Stimulated activated naive CD8-positive, alpha-beta T cell treated with anti-CD3 and anti-CD28 coated beads, Interleukin-15, amount 100 ng/mL, for 72 hours (primary cell): ENCODE measurements at regions not wholly inside any gene's neighbourhood (a gene's known extent, or its start where the extent isn't known, plus 50 kb on each side); places are given as distances from the start of the nearest gene placed in this dataset.
"Not testable (repeated sequence)": the region's sequence is repeated elsewhere in the genome, so short reads cannot be mapped to it uniquely, and the experiment has no call there.

Experiments
- ATAC-seq: fragments of 150-1000 bp; cut with Tn5 transposase; 2 replicates; pipeline ENCODE4 v1.10.0; 2021; ENCODE audit warnings: mild to moderate bottlenecking, moderate library complexity
- DNase-seq, 2 donors: peaks; one replicate each; pipeline ENCODE4 v3.0.0; 2021 to 2022
- H3K27ac Mint-ChIP-seq, 2 donors: one replicate each; pipeline ENCODE4 v1.8.0; 2022; ENCODE audit warnings: mild to moderate bottlenecking in 2 of 2, mixed read lengths in 2 of 2, moderate library complexity in 2 of 2
- H3K27me3 Mint-ChIP-seq: one replicate; pipeline ENCODE4 v1.8.0; 2022; ENCODE audit warnings: mixed read lengths
- H3K4me1 Mint-ChIP-seq: one replicate; pipeline ENCODE4 v1.8.0; 2022; ENCODE audit warnings: mild to moderate bottlenecking, mixed read lengths
- H3K4me3 Mint-ChIP-seq, 2 donors: one replicate each; pipeline ENCODE4 v1.8.0; 2022; ENCODE audit warnings: mild to moderate bottlenecking in 2 of 2, mixed read lengths in 2 of 2, moderate library complexity in 1 of 2
- H3K9me3 Mint-ChIP-seq, 2 donors: one replicate each; pipeline ENCODE4 v1.8.0; 2022; ENCODE audit warnings: mixed read lengths in 2 of 2

DNA sequence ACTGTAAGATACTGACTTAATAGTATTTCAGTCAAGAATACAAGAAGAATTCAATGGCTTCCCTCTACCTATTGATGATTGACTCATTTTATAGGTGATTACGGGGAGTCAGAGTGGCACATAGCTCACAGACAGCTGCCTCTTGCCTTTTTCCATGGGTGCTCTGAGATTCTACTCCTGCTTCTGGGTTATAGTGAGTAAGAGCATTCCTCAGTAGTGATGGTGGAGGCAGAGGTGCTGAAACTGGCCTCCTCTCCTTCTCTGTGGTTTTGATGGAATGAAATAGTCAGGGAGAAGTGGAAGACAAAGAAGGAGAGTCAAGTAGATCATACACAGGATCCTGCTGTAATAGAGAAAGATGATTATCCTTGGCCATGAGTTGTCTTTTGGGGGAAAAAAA is 438.2 kb upstream of the FAR2 start:
- peaks cover 0 to 5% of the 10 kb centered on the region in 2 donors for H3K9me3 Mint-ChIP-seq
- no peak for ATAC-seq
- H3K27me3 Mint-ChIP-seq: no peaks in the 10 kb centered on the region
- H3K27ac Mint-ChIP-seq: no peak overlapping the region
- no peak overlapping the region for H3K4me3 Mint-ChIP-seq
- DNase-seq: no peak
- H3K4me1 Mint-ChIP-seq: no peaks in the 10 kb centered on the region

DNA sequence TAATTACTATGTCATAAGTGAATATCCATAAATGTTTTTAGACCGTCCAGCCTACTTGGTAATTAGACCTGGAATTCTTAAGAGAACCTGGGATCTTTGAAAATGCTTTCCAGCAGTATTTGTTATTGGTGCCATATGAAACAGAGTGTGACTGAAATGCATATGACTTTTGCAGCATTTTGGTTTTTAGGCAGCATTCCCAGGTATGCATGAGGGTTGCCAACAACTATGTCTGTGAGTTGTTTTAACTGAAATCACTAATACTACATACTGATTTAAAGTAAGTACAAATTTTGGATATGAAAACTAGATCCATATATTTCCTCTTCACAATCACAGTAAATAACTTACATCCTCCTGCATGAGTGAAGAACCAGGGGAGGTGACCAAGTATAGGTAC is 437.7 kb upstream of the FAR2 start:
- no peak overlapping the region for H3K4me3 Mint-ChIP-seq
- H3K4me1 Mint-ChIP-seq: no peaks in the 10 kb centered on the region
- no peak overlapping the region for H3K27ac Mint-ChIP-seq
- H3K9me3 Mint-ChIP-seq: peaks cover 0 to 1% of the 10 kb centered on the region in 2 donors
- DNase-seq (no peak), ATAC-seq (no peak)
- H3K27me3 Mint-ChIP-seq: no peaks in the 10 kb centered on the region

DNA sequence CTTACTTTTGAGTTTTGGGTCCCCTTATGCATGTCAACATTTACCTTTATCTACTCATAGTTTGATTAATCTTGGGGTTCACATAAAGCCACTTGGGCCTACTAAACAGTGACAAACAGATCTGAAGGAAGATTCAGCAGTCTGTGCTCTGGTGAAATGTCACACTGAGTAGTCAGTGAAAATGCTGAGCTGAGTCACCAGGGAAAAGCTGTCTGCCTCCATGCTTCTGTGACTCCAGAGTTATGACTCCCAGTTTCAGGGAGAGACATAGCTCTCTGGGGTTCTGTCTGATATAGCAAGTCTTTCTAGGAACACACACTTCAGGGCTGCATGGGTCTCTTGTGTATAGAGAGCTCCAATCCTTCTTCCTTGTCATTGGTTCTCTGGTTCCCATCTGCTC is 406.3 kb upstream of the FAR2 start:
- no peaks in the 10 kb centered on the region for H3K27me3 Mint-ChIP-seq
- no peaks in the 10 kb centered on the region for H3K4me1 Mint-ChIP-seq
- no peak for ATAC-seq
- peaks cover 0 to 9% of the 10 kb centered on the region in 2 donors for H3K9me3 Mint-ChIP-seq
- H3K27ac Mint-ChIP-seq: no peak overlapping the region
- DNase-seq: no peak
- H3K4me3 Mint-ChIP-seq: no peak overlapping the region

DNA sequence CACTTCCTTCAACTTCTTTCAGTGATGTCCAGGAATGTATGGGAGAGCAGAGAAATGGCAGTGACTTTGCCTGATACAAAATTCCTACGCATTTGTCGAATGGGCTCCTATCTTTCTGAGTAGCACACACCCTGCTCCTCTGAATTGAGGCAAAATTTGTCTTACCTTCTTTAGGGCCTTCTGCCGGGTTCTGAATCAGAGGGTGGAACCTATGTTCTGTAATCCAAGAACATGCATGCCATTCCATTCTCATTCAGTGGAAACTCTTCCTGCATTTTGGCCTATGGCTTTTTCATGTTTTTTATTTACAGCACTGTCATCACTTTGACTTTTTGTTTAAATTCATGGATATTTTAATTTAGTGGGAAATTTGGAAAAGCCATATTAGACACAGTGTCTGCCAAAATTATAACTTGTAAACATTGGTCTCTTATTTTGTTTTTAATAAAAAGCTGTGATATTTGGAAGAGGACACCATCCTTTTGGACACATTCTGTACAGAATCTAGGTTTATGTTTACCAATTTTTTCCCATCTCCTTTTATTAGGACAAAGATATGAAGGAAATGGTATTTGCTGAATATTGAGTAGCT is 402.2 kb upstream of the FAR2 start:
- peaks cover 6 to 13% of the 10 kb centered on the region in 2 donors for H3K9me3 Mint-ChIP-seq
- no peak for ATAC-seq
- no peak overlapping the region for H3K4me3 Mint-ChIP-seq
- no peaks in the 10 kb centered on the region for H3K4me1 Mint-ChIP-seq
- no peak overlapping the region for H3K27ac Mint-ChIP-seq
- no peak for DNase-seq
- H3K27me3 Mint-ChIP-seq: no peaks in the 10 kb centered on the region

DNA sequence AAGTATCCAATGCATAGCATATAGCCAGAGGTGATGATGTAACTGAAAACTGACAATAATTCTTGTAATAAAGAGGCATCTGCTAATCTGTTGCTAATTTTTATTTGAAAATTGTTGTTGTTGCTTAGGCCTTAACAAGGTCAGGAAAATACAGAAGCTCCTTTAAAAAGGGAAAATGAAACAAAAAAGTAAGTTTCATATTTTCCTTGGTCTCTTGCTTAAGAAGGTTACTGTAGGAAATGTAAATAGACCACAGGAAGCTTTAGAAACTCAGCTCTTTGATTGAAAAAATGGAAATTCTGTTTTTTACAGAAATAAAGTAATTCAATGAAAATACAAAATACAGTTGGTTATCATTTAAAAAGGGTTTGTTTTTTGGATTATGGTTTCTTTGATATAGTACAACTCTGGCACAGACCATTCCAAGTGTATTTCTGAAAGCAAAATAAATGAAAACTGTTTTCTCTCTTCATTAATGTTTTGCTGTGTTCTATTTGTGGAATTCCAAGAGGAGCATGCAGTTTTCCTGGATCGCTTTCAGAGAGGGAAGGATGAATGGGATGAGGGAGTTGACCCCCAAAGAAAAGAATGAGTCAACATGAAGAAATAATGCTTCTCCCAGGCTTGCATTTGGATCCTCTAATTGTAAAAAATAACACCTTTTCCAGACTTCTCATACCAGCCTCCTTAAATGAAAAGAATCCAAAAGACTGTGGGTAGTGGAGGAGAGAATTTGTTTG is 398.0 kb upstream of the FAR2 start:
- no peak overlapping the region for H3K27ac Mint-ChIP-seq
- no peak overlapping the region for H3K4me3 Mint-ChIP-seq
- DNase-seq: no peak
- H3K4me1 Mint-ChIP-seq: no peaks in the 10 kb centered on the region
- no peak for ATAC-seq
- H3K27me3 Mint-ChIP-seq: no peaks in the 10 kb centered on the region
- H3K9me3 Mint-ChIP-seq: peaks cover 5 to 26% of the 10 kb centered on the region in 2 donors

DNA sequence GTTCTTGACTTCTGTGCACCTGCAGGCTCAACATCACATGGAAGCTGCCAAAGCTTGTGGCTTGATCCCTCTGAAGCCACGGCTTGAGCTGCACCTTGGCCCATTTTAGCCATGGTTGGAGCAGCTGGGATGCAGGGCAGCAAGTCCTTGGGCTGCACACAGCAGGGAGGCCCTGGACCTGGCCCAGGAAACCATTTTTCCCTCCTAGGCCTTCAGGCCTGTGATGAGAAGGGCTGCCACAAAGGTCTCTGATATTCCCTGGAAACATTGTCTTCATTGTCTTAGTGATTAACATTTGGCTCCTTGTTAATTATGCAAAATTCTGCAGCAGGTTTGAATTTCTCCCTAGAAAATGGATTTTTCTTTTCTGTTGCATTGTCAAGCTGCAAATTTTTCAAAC is 394.1 kb upstream of the FAR2 start:
- DNase-seq (no peak), ATAC-seq (no peak)
- H3K27ac Mint-ChIP-seq: no peak overlapping the region
- H3K4me1 Mint-ChIP-seq: no peaks in the 10 kb centered on the region
- H3K4me3 Mint-ChIP-seq: no peak overlapping the region
- no peaks in the 10 kb centered on the region for H3K27me3 Mint-ChIP-seq
- H3K9me3 Mint-ChIP-seq: peaks cover 5 to 26% of the 10 kb centered on the region in 2 donors

DNA sequence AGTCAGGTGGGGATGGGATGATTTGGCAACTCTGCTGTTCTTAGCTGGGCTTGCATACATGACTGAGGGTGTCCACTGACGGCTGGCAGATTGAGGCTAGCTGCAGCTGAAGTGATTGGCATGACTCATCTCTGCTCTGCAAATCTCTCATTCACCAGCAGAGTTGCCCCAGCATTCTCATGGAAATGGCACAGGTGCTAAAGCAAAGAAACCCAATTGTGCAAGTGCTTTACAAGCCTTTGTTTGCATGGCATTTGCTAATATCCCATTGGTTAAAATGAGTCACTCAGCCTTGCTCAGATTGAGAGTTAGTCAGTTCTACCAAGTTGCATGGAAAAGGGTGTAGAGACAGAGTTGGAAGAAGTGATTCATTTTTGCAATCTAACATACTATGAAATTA is 389.7 kb upstream of the FAR2 start:
- Mint-ChIP-seq H3K27ac (no peak overlapping the region), H3K4me3 (no peak overlapping the region), H3K27me3 (no peaks in the 10 kb centered on the region), H3K9me3 (peaks cover 0 to 12% of the 10 kb centered on the region in 2 donors), H3K4me1 (no peaks in the 10 kb centered on the region)
- no peak for ATAC-seq
- no peak for DNase-seq

DNA sequence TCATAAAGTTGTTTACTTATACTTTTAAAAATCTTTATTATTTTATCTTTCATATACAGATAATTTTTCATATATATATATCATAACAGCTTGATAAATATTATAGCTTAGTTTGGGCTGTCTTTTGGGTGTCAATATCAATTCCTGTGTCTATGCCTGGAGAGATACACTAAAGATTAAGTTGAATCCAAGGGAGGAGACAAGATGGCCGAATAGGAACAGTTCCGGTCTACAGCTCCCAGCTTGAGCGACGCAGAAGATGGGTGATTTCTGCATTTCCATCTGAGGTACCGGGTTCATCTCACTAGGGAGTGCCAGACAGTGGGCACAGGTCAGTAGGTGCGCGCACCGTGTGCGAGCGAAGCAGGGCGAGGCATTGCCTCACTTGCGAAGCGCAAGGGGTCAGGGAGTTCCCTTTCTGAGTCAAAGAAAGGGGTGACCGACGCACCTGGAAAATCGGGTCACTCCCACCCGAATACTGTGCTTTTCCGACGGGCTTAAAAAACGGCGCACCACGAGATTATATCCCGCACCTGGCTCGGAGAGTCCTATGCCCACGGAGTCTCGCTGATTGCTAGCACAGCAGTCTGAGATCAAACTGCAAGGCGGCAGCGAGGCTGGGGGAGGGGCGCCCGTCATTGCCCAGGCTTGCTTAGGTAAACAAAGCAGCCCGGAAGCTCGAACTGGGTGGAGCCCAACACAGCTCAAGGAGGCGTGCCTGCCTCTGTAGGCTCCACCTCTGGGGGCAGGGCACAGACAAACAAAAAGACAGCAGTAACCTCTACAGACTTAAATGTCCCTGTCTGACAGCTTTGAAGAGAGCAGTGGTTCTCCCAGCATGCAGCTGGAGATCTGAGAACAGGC is 388.8 kb upstream of the FAR2 start:
- H3K4me3 Mint-ChIP-seq, H3K27me3 Mint-ChIP-seq, H3K4me1 Mint-ChIP-seq, DNase-seq, H3K9me3 Mint-ChIP-seq, H3K27ac Mint-ChIP-seq, ATAC-seq: not testable (repeated sequence)

DNA sequence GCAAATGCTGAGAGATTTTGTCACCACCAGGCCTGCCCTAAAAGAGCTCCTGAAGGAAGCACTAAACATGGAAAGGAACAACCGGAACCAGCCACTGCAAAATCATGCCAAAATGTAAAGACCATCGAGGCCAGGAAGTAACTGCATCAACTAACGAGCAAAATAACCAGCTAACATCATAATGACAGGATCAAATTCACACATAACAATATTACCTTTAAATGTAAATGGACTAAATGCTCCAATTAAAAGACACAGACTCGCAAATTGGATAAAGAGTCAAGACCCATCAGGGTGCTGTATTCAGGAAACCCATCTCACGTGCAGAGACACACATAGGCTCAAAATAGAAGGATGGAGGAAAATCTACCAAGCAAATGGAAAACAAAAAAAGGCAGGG is 387.2 kb upstream of the FAR2 start:
- H3K9me3 Mint-ChIP-seq, H3K27me3 Mint-ChIP-seq, H3K27ac Mint-ChIP-seq, H3K4me1 Mint-ChIP-seq, DNase-seq, ATAC-seq, H3K4me3 Mint-ChIP-seq: not testable (repeated sequence)

DNA sequence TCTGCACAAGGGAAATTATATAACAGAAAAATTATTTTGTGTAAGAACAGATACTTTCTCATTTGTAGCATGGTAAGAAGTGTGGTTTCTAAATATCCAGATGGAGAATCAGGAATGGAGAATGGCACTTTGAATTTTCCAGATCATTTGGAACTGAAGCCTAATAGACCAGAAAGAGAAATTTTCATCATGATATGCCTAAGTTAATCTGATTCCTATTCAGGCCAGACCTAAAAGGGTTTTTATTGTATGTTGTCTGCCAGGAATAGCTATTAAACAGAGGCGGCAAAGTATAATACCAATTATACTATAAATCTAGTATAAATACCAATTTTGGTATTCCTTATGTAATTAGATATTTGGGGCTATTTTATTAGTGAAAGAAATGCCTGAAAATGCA is 382.7 kb upstream of the FAR2 start:
- no peak for DNase-seq
- no peak for ATAC-seq
- Mint-ChIP-seq H3K27ac (no peak overlapping the region), H3K27me3 (peaks cover 6% of the 10 kb centered on the region), H3K9me3 (no peaks in the 10 kb centered on the region), H3K4me3 (no peak overlapping the region), H3K4me1 (no peaks in the 10 kb centered on the region)

DNA sequence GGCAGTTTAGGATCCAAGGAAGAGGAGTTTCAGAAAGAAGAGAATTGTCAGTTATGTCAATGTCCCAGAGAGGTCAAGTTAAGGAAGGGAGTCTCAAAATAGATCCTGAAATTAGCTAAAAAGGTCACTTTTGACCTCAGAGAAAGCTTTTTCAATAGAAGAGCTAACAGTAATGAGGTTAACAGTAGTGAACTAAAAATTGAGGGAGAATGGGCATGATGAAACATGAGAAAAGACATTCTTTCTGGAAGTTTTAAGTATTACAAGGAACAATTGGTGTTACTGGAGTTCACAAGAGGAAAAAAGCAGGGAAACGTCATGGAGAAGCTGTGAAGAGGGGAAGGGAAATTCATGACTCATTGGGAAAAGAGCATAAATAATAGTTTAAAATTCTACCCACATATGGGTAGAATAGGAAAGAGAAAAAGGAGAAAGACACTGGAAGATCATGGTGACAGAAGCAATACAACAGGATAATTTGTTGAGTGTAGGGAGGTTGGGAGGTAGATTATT is 381.2 kb upstream of the FAR2 start:
- ATAC-seq: no peak
- no peaks in the 10 kb centered on the region for H3K9me3 Mint-ChIP-seq
- H3K27me3 Mint-ChIP-seq: peaks cover 13% of the 10 kb centered on the region
- H3K4me3 Mint-ChIP-seq: no peak overlapping the region
- H3K4me1 Mint-ChIP-seq: no peaks in the 10 kb centered on the region
- no peak for DNase-seq
- no peak overlapping the region for H3K27ac Mint-ChIP-seq

DNA sequence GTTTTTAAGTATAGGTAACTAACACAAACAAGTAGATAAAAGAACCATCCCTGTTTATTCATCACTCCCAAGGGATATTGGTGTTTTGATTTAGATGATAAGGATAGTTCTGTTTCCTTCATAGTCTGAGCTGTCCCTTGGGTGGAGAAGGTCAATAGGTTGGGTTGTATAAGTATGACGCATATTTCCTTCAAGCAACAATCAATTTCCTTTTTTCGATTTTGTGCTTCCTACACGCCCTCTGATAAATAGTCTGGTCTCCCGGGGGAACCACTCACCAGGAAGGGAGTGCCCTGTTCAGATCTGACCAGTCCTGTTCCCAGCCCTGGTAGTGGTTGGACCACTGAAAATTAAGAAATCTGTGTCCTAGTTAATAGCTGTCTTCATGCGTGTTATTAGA is 378.8 kb upstream of the FAR2 start:
- ATAC-seq (no peak), DNase-seq (no peak)
- peaks cover 13% of the 10 kb centered on the region for H3K27me3 Mint-ChIP-seq
- no peak overlapping the region for H3K27ac Mint-ChIP-seq
- H3K4me1 Mint-ChIP-seq: no peaks in the 10 kb centered on the region
- H3K9me3 Mint-ChIP-seq: no peaks in the 10 kb centered on the region
- no peak overlapping the region for H3K4me3 Mint-ChIP-seq

DNA sequence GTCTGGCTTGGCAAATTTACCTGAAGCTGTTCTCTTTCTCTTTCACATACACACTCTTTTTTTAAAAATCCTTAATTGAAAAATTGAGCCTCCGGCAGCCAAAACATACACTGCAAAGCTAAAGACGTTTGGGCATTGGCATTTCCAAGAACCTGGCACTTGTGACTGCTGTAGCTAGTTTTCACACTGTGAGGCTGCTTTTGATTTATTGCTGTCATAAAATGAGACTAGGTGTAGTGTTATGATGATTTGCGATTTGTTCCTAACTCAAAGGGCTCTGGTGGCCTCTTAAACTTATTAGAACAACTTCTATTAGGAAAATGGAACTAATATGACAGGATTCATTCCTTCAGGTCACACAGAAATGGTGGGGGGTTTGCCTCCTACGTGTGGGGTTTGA is 377.1 kb upstream of the FAR2 start:
- Mint-ChIP-seq H3K27me3 (peaks cover 13% of the 10 kb centered on the region), H3K27ac (no peak overlapping the region), H3K4me1 (no peaks in the 10 kb centered on the region), H3K9me3 (no peaks in the 10 kb centered on the region), H3K4me3 (no peak overlapping the region)
- DNase-seq: no peak
- ATAC-seq: no peak

DNA sequence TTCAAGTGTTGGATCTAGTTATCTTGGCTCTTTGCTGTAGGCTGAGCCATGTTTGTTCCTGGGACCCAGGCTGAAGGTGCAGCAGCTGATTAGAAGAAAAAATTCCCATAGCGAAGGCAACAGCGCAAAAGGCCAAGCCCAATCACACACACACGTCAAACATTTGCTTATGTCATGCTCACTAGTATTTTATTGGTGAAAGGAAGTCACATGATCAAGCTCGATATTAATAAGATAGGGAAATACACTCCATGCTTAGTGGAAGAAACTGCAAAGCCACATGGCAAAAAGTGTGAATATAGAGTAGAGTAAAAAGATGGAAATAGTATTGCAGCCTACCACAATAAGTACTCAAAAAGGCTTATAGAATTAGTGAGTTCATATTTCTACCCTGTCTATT is 373.5 kb upstream of the FAR2 start:
- DNase-seq: no peak
- no peaks in the 10 kb centered on the region for H3K4me1 Mint-ChIP-seq

DNA sequence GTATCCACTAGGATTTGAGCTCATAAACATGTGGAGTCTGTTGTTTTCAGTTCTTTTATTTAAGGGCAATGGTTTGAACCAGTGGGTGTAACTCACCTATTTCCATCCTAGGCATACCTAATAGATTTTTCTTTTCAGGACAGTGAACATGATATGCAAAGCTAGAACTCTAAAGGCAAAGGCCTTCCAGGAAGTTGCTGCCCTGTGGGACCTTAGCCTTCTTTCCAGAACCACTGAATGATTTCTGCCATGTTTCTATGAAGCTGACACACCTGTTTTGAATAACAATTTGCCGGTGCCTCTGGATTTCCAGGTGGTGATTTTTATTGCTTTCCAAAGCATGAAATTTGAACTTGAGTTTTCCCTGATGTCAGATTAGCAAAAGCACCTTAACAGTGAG is 372.9 kb upstream of the FAR2 start:
- ATAC-seq (no peak), DNase-seq (no peak)
- peaks cover 0 to 4% of the 10 kb centered on the region in 2 donors for H3K9me3 Mint-ChIP-seq
- H3K4me1 Mint-ChIP-seq: no peaks in the 10 kb centered on the region
- H3K4me3 Mint-ChIP-seq: no peak overlapping the region
- H3K27me3 Mint-ChIP-seq: peaks cover 14% of the 10 kb centered on the region
- no peak overlapping the region for H3K27ac Mint-ChIP-seq

More for the DNA sequence above, 373.5 kb upstream of the FAR2 start:
- Mint-ChIP-seq H3K9me3 (no peaks in the 10 kb centered on the region), H3K27me3 (peaks cover 11% of the 10 kb centered on the region), H3K4me3 (no peak overlapping the region), H3K27ac (no peak overlapping the region)
- ATAC-seq: no peak

DNA sequence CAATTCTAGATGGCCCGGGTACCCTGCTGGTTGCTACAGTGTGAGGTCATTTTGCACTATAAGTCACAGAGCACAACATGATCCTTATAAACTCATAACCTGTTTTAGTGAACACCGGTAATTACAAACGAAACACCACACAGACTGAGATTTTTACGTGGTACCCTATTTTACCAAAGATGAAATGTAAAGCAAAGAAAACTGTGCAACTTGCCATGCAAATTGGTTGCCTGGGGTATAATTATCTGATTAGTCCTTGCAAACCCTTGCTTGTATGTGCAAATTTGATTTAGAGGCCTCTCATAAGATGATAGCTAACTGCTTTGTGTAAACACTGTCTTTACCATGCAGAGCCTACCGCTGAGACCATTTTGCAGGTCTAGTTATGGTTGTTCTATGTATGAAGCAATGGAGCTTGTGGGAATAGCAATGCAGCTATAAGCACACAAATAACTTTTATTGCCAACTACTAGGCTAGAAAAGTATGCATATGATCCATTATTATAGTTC is 372.1 kb upstream of the FAR2 start:
- H3K4me3 Mint-ChIP-seq: no peak overlapping the region
- H3K27me3 Mint-ChIP-seq: peaks cover 16% of the 10 kb centered on the region
- DNase-seq (no peak), ATAC-seq (no peak)
- no peak overlapping the region for H3K27ac Mint-ChIP-seq
- no peaks in the 10 kb centered on the region for H3K4me1 Mint-ChIP-seq
- peaks cover 0 to 8% of the 10 kb centered on the region in 2 donors for H3K9me3 Mint-ChIP-seq
